KMS-11 (cell line): ENCODE measurements at regions not wholly inside any gene's neighbourhood (a gene's known extent, or its start where the extent isn't known, plus 50 kb on each side); places are given as distances from the start of the nearest gene placed in this dataset.

Experiments
- H2AFZ ChIP-seq: fragments of 200-600 bp; sonication (generic); 2 replicates; pipeline ENCODE4 v1.6.1; 2016; ENCODE audit warnings: antibody characterized with exemption, mixed run types, low read depth
- H3K27ac ChIP-seq: fragments of 200-600 bp; sonication (generic); 2 replicates; pipeline ENCODE4 v1.6.1; 2016; ENCODE audit warnings: mild to moderate bottlenecking, mixed run types
- H3K27me3 ChIP-seq: fragments of 200-600 bp; sonication (generic); 2 replicates; pipeline ENCODE4 v1.6.1; 2017; ENCODE audit warnings: mild to moderate bottlenecking, low read depth, mixed run types, moderate library complexity; ENCODE audit not compliant: insufficient read depth
- H3K36me3 ChIP-seq: fragments of 200-600 bp; sonication (generic); 2 replicates; pipeline ENCODE4 v1.6.1; 2017; ENCODE audit warnings: mild to moderate bottlenecking, mixed run types; ENCODE audit not compliant: insufficient read depth
- H3K4me1 ChIP-seq: fragments of 200-600 bp; sonication (generic); 2 replicates; pipeline ENCODE4 v1.6.1; 2016; ENCODE audit warnings: mild to moderate bottlenecking, low read depth, mixed run types; ENCODE audit not compliant: poor library complexity, severe bottlenecking
- H3K4me2 ChIP-seq: fragments of 200-600 bp; sonication (generic); 2 replicates; pipeline ENCODE4 v1.7.0; 2016; ENCODE audit warnings: mild to moderate bottlenecking, mixed run types
- H3K4me3 ChIP-seq: fragments of 200-600 bp; sonication (generic); IDR thresholded peaks from 2 replicates; pipeline ENCODE4 v1.6.1; 2017; ENCODE audit warnings: low read depth, low read length, mixed read lengths; ENCODE audit not compliant: insufficient read depth
- H3K79me2 ChIP-seq: fragments of 200-600 bp; sonication (generic); 2 replicates; pipeline ENCODE4 v1.6.1; 2016; ENCODE audit warnings: low read depth, mixed run types; ENCODE audit not compliant: insufficient read depth
- H3K9ac ChIP-seq: fragments of 200-600 bp; sonication (generic); 2 replicates; pipeline ENCODE4 v1.6.1; 2016; ENCODE audit warnings: mild to moderate bottlenecking, mixed run types
- H4K20me1 ChIP-seq: fragments of 200-600 bp; sonication (generic); 2 replicates; pipeline ENCODE4 v1.6.1; 2016; ENCODE audit warnings: mild to moderate bottlenecking, mixed run types; ENCODE audit not compliant: insufficient read depth
- TF ChIP-seq, protein P1 (sequence below): fragments of 200-600 bp; sonication (generic); conservative IDR thresholded peaks from 2 replicates; pipeline ENCODE4 v1.6.1; 2017; ENCODE audit warnings: low read depth, mild to moderate bottlenecking, antibody characterized with exemption, low read length, moderate library complexity, mixed read lengths

DNA sequence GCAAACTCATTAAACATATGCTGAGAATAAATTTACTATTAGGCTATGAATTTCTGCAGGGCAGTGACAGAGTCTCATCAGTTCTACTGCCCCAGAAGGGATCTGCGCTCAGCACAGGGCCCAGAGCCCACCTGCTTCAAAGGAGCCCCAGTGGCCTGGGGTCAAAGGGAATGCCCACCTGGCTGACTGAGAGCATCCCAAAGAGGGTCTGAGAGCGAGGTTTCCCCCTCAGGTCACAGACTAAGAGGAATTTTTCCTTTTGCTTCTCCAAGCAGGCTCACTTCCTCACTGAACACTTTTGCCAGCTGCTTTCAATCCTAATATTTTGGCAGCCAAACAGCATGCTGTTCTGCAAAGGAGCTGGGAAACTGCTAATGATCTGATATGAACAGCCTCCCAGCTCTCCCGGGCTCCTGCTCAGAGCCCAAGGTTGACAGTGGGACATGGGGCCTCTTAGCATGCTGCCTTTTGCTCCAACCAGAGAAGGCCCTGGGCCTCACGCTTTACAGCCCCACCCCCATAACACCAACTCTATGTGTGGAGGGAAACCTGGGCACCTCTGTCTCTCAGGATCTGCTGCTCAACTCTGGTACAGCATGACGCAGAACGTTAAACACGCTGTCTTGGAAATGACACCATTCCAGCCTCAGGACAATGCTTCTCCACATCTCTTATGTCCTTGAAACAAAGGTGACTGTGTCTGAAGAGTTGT is 70.7 kb upstream of the SYT6 start:
- Histone ChIP-seq H3K27me3 (no peaks in the 10 kb centered on the region), H3K4me1 (no peaks in the 10 kb centered on the region), H3K9ac (no peak overlapping the region), H3K27ac (no peak overlapping the region), H3K36me3 (no peaks in the 10 kb centered on the region), H2AFZ (no peak overlapping the region), H4K20me1 (no peaks in the 10 kb centered on the region), H3K79me2 (no peaks in the 10 kb centered on the region), H3K4me2 (no peak overlapping the region), H3K4me3 (no peak overlapping the region)
- TF ChIP-seq, protein P1, sequence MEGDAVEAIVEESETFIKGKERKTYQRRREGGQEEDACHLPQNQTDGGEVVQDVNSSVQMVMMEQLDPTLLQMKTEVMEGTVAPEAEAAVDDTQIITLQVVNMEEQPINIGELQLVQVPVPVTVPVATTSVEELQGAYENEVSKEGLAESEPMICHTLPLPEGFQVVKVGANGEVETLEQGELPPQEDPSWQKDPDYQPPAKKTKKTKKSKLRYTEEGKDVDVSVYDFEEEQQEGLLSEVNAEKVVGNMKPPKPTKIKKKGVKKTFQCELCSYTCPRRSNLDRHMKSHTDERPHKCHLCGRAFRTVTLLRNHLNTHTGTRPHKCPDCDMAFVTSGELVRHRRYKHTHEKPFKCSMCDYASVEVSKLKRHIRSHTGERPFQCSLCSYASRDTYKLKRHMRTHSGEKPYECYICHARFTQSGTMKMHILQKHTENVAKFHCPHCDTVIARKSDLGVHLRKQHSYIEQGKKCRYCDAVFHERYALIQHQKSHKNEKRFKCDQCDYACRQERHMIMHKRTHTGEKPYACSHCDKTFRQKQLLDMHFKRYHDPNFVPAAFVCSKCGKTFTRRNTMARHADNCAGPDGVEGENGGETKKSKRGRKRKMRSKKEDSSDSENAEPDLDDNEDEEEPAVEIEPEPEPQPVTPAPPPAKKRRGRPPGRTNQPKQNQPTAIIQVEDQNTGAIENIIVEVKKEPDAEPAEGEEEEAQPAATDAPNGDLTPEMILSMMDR = no peak

DNA sequence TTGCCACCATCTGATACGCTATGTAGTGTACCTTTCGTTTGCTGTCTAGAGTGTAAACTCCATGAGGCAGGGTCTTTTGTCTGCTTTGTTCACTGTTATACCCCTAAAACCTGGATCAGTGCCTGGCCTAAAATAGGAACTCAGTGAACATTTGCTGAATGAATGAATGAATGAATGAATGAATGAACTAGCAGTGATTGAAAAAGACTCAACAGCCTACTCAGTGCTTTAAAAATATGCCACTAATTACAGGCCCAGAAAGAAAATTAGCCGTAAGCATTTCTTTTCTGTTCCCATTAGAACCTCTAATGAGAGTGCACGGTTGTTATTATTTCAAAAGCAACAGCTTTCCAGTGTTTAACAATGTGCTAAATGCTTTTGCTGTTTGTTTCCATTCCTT is 69.3 kb upstream of the SYT6 start:
- Histone ChIP-seq H3K4me3 (no peak overlapping the region), H3K4me2 (no peak overlapping the region), H3K4me1 (no peaks in the 10 kb centered on the region), H3K9ac (no peak overlapping the region), H3K79me2 (no peaks in the 10 kb centered on the region), H2AFZ (no peak overlapping the region), H3K27ac (no peak overlapping the region), H3K27me3 (no peaks in the 10 kb centered on the region), H3K36me3 (no peaks in the 10 kb centered on the region), H4K20me1 (no peaks in the 10 kb centered on the region)
- TF ChIP-seq, protein P1 = no peak

DNA sequence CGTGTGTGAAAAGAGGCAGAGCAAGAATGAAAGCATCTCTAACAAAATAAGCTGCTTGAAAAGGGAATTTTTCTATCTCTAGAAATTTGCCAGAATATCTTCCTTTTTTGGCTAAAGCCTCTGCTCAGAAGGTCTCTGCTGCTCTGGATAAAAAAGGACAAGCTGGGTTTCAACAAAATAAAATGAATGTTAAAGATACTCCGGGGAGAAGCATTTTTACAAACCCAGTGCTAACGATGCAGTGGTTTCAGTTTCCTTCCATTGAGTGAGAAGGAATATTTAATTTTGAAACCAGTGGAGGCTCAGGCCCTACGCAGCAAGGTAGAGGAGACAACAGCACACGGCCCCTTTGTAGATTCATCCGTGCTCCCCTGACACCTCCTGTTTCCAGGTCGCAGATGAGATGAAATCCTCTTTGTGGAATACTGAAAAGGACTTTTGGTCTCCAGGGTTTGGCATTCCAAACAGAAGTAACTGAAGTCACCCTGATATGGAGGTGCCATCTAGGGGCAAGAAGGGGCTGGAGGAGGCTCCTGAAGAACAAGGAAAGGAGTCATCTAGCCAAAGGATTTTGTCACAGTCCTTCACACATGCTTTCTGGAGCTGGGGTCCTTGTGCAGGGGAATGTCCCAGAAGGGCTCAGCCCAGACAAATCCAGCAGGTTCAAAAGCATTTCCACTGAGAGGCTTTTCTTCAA is 65.7 kb upstream of the SYT6 start:
- Histone ChIP-seq H3K4me3 (no peak overlapping the region), H3K79me2 (no peaks in the 10 kb centered on the region), H2AFZ (no peak overlapping the region), H3K36me3 (no peaks in the 10 kb centered on the region), H3K27ac (no peak overlapping the region), H3K9ac (no peak overlapping the region), H3K27me3 (no peaks in the 10 kb centered on the region), H3K4me1 (no peaks in the 10 kb centered on the region), H3K4me2 (no peak overlapping the region), H4K20me1 (no peaks in the 10 kb centered on the region)
- TF ChIP-seq, protein P1 = no peak

DNA sequence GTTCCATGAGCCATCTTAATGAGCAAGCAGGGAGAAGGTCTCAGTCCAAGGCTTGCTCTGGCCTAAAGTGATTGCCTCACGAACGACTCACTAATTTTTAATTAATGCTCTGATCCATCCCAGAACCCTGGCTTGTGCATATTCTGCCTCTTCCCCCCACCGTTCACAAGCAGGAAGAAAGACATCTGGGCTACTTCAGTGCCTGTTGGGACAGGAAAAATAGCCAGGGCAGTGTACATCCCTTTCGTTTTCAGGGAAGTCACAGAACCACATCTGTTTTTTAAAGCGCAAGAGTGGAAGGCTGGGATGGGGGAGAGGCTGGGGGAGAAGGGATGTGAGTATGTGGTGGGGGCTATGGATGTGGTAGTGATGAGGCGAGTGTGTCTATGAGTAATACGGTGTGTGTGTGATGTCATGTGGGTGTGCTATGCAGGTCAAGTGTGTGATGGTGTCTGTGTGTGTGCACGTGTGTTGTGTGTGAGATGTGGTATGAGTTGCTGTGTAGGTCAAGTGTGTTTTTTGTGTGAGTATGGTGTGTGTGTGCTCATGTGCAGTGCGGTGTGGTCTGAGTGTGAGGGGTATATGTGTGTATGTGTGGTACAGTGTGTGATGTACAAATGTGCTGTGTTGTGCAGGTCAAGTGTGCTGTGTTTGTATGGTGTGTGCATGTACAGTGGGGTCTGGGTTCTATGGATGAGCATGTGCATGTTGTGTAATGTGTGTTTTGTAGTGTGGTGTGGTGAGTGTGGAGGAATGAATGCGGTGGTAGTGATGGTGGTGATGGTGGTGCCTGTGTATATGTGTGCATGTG is 64.9 kb upstream of the SYT6 start:
- TF ChIP-seq, protein P1 = no peak
- Histone ChIP-seq H2AFZ (no peak overlapping the region), H3K27me3 (no peaks in the 10 kb centered on the region), H3K79me2 (no peaks in the 10 kb centered on the region), H3K4me2 (no peak overlapping the region), H3K27ac (no peak overlapping the region), H4K20me1 (no peaks in the 10 kb centered on the region), H3K4me1 (no peaks in the 10 kb centered on the region), H3K36me3 (no peaks in the 10 kb centered on the region), H3K4me3 (no peak overlapping the region), H3K9ac (no peak overlapping the region)
